CD4-positive, alpha-beta T cell treated with Interleukin-1 beta for 1 hour (primary cell): ENCODE measurements at regions not wholly inside any gene's neighbourhood (a gene's known extent, or its start where the extent isn't known, plus 50 kb on each side); places are given as distances from the start of the nearest gene placed in this dataset.
"Not testable (repeated sequence)": the region's sequence is repeated elsewhere in the genome, so short reads cannot be mapped to it uniquely, and the experiment has no call there.

Source experiments
- DNase-seq, 2 donors: peaks; one replicate each; pipeline ENCODE4 v3.0.0-alpha.2; 2020 to 2022

DNA sequence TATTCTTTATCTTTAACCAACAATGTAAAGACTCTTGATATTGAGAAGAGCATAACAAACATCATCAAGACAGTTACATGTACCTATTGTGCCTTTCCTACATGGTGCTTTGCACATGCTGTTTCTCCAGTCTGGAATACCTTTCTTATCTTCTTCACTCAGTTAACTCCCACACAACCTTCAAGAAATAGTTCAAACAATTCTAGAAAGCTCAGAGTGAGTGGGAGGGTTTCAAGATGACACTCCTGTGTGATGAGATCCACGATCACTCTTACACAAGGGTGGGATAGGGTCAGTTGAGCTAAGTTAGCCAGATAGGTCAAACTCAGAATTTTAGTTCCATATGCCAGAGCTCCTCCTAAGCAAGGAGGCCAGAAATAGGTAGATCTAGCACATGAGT, 915.5 kb downstream of the NR2F1-AS1 start:
- DNase-seq, result no peak

DNA sequence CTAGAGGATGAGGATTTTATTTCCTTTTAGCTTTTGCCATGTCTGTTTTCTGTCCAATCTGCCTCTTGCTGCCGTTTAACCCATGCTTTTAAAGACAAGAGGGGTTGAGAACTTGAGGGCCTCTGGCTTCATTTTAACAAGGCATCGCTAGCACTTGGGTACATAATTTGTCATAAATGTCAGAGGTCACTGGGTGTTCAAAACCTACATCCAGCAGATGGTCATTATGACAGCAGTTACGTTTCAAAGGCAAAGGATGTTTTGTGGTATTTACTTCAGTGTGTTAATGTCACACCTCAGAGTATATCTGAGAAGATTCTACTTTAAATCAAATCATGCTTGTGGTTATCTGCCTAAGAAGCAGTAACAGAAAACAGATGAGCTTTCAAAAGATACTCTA, 918.3 kb downstream of the NR2F1-AS1 start:
- DNase-seq, result no peak

DNA sequence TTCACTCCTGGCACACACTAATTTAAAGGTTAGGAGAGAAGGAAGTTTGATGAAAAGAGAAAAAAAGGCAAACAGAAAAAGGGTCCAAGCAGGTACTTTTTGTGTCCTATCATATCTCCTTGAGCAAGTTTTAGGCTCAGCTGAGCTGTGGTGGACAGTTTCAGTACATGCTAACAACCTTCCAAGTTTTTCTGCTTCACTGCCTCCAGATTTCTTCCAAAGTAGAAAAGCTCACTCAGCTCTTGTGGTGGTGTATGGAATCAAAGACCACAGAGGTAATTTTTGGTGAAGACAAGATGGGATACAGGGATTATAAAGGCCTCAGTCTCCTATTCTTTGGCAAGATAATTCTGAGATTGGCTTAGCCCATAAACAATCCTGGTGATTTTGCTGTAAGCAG, 921.8 kb downstream of the NR2F1-AS1 start:
- no peak for DNase-seq

DNA sequence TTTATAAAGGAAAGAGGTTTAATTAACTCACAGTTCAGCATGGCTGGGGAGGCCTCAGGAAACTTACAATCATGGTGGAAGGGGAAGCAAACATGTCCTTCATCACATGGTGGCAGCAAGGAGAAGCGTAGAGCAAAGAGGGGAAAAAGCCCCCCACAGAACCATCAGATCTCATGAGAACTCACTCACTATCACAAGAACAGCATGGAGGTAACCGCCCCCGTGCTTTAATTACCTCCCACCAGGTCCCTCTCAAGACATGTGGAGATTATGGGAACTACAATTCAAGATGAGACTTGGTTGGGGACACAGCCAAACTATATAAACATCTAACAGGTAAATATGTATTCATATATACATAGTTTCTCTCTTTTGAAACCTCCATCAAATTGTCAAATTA, 926.4 kb downstream of the NR2F1-AS1 start:
- DNase-seq, result not testable (repeated sequence)

DNA sequence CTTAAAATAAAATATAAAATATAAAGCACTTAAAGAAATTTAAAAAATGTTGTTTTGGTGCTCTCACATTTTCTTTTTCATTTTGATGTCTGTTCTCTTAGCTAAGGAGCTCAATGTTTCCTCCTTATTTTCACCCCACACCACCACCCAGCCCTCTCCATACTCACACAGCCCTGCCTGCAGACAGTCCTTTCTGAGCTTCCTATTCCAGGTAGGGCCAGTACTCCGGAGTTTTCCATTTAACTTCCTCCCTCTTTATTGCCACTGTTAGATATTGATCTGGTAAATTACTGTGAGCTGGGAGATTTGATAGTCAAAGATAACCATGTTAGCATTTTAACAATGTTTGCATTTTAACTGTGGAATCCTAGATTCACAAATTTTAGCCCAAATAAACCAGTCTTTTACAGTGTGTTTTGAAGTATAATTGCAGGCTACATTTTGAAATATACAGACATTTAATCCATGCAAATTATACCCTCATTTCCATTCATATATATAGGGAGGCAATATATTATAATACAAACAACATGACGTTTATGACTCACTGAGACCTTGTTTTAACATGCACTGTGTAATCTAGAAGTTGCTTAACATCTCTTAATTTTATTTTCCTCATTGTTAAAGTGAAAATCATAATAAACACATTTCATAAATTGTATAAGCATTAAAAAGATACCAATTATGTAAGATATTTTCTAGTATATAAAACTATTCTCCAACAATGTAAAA, 927.1 kb downstream of the NR2F1-AS1 start:
- no peak for DNase-seq

DNA sequence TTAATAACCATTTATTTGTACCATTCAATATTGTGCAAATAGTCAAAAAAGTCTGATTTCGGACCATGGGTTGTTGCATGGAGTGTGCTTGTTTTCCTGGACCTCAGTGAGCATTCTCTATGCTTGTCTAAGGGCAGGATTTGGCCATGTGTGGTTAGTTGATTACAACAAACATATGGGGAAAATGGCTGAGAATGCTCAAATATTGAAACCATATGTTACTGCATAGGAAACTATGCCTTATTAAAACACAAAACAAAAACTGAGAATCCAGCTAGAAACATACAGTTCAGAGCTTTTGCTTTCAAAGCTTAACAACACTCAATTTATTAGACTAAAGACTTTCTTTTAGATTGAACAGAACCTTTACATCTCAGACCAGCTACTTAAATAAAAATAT, 928.3 kb downstream of the NR2F1-AS1 start:
- no peak for DNase-seq

DNA sequence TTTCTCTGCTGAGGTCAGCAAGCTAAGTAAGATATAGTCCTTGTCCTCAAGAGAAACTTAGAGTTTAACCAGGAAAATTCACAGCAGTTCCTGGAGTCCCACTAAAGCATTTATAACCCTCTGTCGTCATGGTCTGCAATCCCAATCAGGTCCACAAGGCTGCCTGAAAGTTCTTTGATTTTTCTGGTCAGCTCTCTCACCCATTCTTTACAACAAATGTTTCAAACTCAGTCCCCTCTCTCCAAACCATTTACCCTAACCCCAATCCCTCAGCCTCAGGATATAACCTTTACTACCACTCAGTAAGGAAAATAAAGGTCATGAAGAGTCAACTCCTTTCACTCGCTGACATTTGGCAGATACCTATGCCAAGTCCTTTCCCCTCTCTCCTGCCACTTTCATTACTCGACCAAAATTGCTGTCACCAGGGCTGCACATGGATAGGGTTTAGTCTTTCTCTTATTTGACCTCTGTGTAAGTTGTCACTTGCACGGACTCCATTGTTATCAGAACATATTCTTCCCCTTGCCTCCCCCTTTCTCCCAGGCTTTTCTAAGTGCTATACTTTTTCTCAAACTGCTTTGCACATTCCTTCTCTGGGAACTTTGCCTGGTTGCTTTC, 936.6 kb downstream of the NR2F1-AS1 start:
- no peak for DNase-seq

DNA sequence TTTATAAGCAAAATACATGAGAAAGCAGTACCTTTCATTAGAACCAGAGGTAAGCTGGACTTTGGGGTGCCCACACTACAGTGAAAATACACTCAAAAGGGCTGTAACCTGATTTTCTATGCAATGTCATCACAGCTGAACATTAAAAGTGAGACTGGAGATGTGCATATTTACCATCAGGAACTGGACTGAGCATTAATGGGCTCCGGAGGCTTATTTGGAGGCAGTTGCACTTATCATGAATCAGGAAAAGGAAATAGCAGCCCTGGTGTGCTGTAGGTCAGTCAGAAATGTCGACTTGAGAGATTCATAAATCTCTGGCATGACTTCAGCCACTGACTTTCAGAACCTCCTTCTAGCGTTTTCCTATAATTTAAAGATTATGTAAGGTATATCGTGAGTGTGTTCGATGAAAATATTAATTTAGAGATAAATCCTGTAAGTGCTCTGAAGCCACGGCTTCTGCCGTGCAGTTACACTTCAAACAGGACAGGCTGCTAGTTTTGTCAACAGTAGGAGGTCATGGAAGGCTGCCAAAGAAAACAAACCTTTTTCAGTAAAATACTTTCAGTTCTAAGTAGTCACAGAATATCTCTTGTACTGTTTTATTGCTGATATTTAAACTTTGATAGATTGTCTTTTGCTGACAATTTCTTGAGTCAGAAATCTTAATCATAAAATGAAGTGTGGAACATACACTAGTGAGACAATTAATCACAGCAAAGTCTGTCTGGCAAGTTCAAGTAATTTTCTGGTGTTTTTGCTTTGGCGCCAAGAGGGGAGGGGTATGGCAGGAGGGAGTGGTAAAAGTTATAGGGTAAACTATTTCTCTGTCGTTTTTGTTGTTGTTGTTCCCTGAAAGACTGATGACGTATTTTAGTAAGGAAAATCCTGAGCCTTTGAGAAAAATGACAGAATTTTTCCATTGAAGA, 939.7 kb downstream of the NR2F1-AS1 start:
- no peak for DNase-seq

DNA sequence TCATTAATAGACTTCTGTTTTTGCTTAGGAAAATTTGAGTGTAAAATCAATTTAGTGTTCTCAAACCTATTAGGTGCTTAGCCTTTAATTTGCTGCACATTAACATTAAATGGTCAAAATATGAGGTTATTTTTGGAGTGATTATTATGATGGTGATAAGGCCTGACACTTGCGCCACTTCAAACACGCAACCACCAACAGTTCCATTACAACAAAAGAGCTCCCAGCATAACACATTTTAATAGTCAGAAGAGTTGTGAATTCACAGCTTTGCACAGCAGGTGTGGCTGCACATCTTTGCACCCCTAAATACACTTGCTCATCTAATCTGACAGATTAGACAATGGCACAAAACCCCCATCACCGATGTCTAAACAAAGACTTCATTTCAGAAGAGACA, 940.7 kb downstream of the NR2F1-AS1 start:
- DNase-seq, result no peak

DNA sequence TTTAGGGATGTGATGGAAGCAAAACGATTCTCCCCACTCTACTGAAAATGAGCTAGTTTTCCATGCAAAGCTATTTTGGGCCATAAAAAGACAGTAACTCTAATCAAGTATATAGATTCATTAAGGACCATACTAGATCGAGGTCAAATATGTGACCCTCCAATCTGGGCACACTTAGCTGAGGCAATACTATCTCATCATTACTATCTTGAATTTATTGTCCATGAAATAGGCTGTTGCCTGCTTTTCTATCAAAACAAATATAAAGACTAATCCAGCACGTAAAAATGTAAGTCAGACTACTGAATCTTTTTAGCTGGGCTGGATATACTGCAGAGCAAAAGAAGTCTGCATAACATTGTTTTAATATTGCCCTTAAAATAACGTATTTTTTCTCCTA, 943.1 kb downstream of the NR2F1-AS1 start:
- no peak for DNase-seq

DNA sequence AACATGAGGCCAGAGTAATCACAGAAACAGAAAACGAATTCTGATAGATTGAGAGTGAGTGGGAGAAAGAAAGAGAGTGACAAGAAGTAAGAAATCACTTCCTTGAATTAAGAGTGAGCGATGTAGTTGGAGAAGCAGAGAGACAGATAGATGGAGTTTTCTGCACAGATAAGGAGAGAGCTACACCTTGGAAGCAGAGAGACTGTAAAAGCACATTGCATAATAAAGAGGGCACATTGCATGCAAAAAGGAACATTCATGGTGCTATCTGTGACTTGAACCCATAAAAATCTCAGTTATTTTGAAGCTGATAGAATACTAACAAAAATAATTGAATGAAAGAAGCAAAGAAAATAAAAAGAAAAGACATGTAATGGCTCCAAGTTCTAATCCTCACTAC, 943.8 kb downstream of the NR2F1-AS1 start:
- DNase-seq, result no peak

DNA sequence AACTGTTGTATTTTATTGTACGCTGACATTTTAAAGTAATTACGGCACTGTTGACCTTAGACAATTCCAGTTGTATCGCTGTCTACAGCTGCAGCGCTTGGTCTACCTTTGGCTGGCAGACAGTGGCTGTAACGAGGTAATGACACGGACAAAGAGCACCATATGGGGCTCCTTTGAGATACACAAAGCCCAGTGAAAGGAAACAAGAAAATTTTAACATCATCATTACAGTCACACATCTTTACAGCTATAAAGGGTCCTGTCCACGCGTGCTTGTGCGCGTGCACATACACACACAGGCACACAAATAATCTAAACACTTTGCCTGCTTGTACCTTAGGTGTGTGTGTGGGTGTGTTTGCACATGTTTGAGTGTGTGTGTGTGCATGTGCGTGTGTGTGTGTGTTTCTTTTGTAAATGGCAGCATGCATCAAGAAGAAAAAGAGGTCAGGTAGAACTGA, 946.0 kb downstream of the NR2F1-AS1 start:
- DNase-seq, result no peak

DNA sequence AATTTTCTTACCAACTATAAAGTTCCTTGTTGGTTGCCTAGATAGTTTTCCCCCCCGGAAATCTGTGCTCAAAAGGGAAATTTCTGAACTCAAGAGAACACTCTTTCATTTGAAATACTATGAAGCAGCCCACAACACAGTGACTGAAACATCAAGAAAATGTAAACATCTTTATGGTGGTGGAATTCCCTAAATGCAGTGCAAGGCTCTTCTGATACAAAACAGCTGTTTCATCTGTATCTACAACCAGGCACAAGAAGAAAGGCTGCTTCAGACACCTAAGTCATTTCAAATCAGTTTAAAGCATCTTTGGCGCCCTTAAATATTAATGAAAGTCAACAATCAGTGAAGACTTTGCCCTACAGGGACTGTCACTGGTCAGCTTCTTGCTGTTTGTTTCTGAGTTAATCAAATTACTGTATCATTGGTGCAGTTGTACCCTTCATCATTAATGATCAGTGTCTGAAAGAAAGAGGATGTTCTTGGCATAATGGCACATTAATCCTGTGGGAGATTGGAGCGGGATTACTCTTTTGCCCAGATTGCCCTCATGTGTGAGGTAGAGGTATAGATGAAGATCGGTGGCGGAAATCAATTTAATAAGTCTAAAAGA, 947.0 kb downstream of the NR2F1-AS1 start:
- no peak for DNase-seq

DNA sequence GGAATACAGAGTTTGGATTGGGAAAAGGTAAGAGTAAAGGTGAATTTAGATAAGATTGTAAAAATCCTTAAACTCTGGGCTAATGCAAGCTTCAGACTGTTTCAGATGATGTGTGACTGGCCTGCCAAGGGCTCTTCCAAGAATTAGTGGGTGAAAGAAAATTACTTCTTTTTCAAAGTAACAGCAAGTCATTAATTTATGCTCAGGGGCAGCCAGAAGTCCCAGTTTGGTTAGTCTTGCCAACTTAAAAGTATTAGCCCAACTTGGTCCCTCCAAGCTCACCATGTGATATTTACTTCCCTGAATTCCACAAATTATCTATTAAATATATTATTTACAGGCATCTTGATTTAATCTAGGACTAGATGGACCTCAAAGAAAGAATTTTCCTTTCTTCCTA, 947.8 kb downstream of the NR2F1-AS1 start:
- DNase-seq, result no peak

DNA sequence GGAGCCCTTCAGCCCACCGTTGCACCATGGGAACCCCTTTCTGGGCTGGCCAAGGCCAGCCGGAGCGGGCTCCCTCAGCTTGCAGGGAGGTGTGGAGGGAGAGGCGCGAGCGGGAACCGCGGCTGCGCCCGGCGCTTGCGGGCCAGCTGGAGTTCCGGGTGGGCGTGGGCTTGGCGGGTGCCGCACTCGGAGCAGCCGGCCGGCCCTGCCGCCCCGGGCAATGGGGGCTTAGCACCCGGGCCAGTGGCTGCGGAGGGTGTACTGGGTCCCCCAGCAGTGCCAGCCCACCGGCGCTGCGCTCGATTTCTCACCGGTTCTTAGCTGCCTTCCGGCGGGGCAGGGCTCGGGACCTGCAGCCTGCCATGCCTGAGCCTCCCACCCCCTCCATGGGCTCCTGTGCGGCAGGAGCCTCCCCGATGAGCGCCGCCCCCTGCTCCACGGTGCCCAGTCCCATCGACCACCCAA, 949.8 kb downstream of the NR2F1-AS1 start:
- DNase-seq, result not testable (repeated sequence)

DNA sequence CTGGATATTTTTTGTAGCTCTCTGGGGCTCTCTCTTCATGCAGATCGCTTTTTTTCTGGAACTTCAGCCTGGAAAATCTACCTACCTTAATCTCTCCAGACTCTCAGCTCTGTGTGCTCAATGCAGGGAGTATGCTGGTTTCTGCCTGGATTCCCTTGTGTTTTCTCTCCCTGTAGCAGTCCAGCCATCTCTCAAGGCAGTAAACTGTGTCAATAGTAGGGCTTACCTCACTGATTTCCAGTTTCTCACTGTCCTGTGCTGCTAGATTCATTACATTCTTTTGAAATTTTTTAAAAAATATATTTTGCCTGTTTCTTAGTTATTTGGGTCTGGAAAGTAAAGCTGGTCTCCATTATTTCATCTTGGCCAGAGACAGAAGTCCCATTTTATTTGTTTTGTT, 951.4 kb downstream of the NR2F1-AS1 start:
- no peak for DNase-seq

DNA sequence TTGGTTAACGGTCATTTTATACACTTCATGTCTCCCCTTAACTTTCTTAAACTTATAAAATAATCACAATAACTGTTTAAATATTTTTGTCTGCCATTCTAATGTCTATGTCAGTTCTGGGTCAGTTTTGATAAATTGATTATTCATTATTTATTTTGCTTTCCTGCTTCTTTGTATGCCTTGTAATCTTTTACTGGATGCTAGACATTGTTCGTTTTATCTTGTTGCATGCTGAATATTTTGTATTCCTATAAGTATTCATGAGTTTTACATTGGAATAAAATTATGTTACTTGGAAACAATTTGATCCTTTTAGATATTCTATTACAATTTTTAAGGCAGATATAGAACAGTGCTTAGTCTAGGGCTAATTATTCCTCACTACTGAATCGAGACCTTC, 952.0 kb downstream of the NR2F1-AS1 start:
- no peak for DNase-seq

DNA sequence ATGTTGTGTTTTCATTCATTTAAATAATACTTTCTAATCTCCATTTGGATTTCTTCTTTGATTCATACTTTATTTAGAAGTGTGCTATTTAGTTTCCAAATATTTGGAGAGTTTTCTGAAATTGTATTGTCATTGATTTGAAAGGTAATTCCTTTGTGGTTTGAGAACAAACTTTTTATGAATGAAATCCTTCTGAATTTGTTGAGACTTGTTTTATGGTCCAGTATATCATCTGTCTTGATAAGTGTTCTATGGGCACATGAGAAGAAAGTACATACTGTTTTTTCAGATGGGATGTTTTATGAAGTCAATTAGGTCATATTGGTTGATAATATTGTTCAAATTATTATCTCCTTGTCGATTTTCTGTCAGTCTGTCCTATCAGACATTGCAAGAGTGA, 953.8 kb downstream of the NR2F1-AS1 start:
- DNase-seq, result no peak

DNA sequence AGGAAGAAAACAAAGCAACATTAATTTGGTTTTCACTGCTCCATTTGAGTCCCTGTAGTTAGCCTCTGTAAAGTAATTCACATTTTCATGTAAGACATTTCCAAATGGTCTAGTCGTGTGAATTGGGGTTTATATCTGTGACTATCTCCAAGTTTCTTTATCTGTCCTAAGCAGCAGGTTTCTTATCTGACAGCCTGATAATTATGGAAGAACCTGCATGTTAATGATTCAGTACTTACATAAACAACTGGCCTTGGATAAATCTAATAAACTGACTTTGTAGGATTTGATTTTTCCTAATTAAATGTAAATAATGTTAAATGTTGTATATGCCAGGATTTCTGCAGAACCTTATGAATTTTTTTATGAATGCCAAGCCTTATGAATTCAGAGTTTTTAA, 964.9 kb downstream of the NR2F1-AS1 start:
- no peak for DNase-seq

DNA sequence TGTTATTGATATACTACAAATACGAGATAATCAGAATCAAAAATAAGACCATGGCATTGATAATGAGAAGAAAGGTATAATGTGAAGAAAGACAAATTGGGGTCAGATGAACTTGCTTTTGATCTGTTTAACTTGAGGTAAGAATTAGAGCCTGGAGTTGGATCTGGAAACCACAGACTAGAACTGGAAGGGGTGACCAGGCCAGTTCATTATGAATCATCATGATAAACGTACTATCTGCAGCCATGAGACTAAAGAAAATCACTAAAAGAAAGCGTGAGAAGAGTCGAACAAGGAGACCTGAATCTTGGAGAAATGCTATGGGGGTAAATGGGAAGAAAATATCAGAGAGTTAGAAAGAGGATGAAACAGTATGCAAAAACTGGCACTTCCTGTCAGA, 967.5 kb downstream of the NR2F1-AS1 start:
- DNase-seq, result no peak

DNA sequence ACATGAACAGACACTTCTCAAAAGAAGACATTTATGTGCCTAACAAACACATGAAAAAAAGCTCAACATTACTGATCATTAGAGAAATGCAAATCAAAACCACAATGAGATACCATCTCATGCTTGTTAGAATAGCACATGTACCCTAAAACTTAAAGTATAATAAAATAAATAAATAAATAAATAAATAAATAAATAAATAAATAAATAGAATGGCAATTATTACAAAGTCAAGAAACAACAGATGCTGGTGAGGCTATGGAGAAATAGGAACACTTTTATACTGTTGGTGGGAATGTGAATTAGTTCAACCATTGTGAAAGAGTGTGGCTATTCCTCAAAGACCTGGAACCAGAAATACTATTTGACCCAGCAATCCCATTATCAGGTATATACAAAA, 970.6 kb downstream of the NR2F1-AS1 start:
- not testable (repeated sequence) for DNase-seq

DNA sequence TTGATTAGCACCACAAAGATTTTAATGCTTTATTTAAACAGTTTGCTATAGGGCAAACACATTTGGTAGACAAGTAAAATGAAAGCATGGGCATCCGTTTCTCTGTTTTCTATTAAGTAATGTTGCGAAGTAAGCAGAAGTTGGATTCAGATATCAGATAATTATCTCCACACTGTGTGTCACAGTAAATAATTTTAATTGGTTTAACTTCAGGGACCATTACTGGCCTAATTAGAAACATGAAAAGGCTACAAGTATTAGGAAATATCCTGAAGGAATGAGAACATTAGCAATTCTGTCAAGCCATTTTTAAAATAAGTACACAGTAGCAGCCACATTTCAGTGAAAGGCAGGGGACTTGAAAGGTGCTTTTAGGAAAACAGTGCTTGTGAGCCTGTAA, 975.4 kb downstream of the NR2F1-AS1 start:
- no peak for DNase-seq

DNA sequence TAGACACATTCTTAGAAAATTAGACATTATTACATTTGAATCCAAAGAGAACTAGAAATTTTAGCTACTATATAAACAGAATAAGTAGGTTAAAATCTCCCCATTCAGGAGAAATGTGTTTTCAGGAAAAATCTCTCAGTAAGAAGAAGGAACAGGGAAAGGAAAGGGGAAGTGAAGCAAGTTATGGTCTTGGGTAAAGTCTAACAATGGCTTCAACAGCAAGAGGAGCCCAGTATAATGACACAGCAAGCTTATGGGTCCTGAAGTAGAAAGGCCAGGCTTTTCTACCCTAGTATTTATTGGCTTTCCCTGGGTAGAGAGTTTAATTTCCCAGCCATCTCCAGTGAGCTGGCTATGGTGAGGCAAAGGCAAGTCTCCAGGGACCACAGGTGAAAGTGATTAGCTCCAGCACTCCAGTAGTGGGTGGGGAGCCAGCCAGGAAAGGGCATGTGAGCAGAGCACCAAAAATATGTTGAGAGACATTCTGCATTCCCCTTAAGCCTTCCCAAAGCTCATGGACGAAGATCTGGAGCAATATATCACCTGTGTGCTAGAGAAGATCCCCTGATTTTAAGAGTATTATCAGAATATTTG, 981.7 kb downstream of the NR2F1-AS1 start:
- DNase-seq, result no peak
